ENCODE measurements at regions not wholly inside any gene's neighbourhood (a gene's known extent, or its start where the extent isn't known, plus 50 kb on each side); places are given as distances from the start of the nearest gene placed in this dataset.

DNA sequence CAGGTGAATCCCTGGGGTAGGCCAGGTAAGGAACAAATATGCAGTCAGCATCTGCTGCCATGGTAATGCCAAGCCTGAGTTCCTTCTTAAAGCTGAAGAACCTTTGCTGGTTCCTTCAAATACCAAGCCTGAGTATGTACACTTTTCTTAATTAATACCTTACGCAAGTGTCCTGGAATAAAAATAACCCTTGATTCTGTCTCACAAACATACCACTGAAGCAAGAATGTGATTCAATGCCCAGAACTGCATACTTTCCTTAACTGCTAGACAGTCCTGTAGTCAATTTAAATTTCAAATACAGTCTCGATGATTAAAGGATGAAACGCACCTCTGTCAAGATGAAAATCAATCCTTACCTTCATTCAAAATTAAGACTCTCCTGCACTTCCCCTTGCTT, 634.0 kb upstream of the CHRM3 start:
- TF ChIP-seq, protein P1, sequence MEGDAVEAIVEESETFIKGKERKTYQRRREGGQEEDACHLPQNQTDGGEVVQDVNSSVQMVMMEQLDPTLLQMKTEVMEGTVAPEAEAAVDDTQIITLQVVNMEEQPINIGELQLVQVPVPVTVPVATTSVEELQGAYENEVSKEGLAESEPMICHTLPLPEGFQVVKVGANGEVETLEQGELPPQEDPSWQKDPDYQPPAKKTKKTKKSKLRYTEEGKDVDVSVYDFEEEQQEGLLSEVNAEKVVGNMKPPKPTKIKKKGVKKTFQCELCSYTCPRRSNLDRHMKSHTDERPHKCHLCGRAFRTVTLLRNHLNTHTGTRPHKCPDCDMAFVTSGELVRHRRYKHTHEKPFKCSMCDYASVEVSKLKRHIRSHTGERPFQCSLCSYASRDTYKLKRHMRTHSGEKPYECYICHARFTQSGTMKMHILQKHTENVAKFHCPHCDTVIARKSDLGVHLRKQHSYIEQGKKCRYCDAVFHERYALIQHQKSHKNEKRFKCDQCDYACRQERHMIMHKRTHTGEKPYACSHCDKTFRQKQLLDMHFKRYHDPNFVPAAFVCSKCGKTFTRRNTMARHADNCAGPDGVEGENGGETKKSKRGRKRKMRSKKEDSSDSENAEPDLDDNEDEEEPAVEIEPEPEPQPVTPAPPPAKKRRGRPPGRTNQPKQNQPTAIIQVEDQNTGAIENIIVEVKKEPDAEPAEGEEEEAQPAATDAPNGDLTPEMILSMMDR (IDR thresholded peaks at IDR 0.05) = no peak
- TF ChIP-seq ZFX (IDR thresholded peaks at IDR 0.05; ENCODE audit: borderline replicate concordance) = no peak

Data from 22Rv1 (cell line).